Progenitor cell of endocrine pancreas (in vitro differentiated cells): ENCODE measurements at regions not wholly inside any gene's neighbourhood (a gene's known extent, or its start where the extent isn't known, plus 50 kb on each side); places are given as distances from the start of the nearest gene placed in this dataset.

Experiments
- DNase-seq: peaks from one replicate; pipeline ENCODE4 v3.0.0; 2021; ENCODE audit warnings: low spot score; ENCODE audit not compliant: unreplicated experiment
- H3K27ac Mint-ChIP-seq: 2 replicates; pipeline ENCODE4 v1.8.0; 2021; ENCODE audit warnings: mild to moderate bottlenecking, moderate library complexity, mixed read lengths
- H3K27me3 Mint-ChIP-seq: 2 replicates; pipeline ENCODE4 v1.8.0; 2021; ENCODE audit warnings: mixed read lengths
- H3K36me3 Mint-ChIP-seq: 2 replicates; pipeline ENCODE4 v1.8.0; 2022; ENCODE audit warnings: mixed read lengths; ENCODE audit not compliant: insufficient read depth
- H3K4me1 Mint-ChIP-seq: 2 replicates; pipeline ENCODE4 v1.8.0; 2021; ENCODE audit warnings: low read depth, mixed read lengths
- H3K4me3 Mint-ChIP-seq: 2 replicates; pipeline ENCODE4 v1.8.0; 2021; ENCODE audit warnings: low read depth, mild to moderate bottlenecking, moderate library complexity, mixed read lengths
- H3K9me3 Mint-ChIP-seq: 2 replicates; pipeline ENCODE4 v1.8.0; 2021; ENCODE audit warnings: low read depth, mixed read lengths
- TF ChIP-seq, protein P1 (sequence below): fragments of 200-600 bp; sonication (generic); IDR thresholded peaks from one replicate; pipeline ENCODE4 v1.5.0; 2021; ENCODE audit warnings: antibody characterized with exemption, mild to moderate bottlenecking; ENCODE audit not compliant: unreplicated experiment

DNA sequence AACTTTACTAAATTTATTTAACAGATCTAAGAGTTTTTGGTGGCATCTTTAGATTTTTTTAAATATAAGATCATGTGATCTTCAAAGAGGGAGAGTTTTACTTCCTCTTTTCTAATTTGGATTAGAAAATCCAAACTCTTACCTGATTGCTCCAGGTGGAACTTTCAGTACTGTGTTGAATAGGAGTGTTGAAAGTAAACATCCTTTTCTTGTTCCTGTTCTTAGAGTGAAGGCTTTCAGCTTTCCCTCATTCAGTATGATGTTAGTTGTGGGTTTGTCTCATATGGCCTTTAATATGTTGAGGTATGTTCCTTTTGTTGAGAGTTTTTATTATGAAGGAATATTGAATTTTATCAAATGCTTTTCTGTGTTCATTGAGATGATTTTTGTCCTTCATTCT is 650.0 kb upstream of the SGCD start:
- no peak for DNase-seq
- Mint-ChIP-seq H3K4me3 (no peak overlapping the region), H3K36me3 (no peaks in the 10 kb centered on the region), H3K9me3 (peaks cover 4% of the 10 kb centered on the region), H3K4me1 (no peaks in the 10 kb centered on the region), H3K27ac (no peak overlapping the region), H3K27me3 (peaks cover 5% of the 10 kb centered on the region)
- TF ChIP-seq, protein P1, sequence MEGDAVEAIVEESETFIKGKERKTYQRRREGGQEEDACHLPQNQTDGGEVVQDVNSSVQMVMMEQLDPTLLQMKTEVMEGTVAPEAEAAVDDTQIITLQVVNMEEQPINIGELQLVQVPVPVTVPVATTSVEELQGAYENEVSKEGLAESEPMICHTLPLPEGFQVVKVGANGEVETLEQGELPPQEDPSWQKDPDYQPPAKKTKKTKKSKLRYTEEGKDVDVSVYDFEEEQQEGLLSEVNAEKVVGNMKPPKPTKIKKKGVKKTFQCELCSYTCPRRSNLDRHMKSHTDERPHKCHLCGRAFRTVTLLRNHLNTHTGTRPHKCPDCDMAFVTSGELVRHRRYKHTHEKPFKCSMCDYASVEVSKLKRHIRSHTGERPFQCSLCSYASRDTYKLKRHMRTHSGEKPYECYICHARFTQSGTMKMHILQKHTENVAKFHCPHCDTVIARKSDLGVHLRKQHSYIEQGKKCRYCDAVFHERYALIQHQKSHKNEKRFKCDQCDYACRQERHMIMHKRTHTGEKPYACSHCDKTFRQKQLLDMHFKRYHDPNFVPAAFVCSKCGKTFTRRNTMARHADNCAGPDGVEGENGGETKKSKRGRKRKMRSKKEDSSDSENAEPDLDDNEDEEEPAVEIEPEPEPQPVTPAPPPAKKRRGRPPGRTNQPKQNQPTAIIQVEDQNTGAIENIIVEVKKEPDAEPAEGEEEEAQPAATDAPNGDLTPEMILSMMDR = no peak

DNA sequence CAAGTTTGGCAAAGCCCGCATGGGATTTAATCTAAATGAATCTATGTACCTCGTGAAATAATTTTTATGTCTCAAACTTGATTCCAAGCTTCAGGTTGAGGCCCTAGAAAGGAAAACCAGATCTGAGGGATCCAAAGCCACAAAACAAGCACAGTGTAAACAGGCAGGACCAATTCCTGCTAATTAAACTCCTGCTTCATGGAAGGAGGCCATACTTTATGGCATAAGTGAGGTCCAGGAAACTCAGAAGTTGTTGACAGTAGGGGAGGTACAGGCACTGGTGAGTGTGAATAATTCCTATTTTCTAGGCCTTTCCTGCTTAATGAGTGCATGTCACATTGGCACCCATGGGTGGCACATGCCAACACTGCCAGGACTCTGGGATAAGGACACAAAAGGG is 648.6 kb upstream of the SGCD start:
- H3K27ac Mint-ChIP-seq = no peak overlapping the region
- no peaks in the 10 kb centered on the region for H3K36me3 Mint-ChIP-seq
- H3K27me3 Mint-ChIP-seq = peaks cover 2% of the 10 kb centered on the region
- no peaks in the 10 kb centered on the region for H3K4me1 Mint-ChIP-seq
- H3K9me3 Mint-ChIP-seq = peaks cover 4% of the 10 kb centered on the region
- TF ChIP-seq, protein P1 = no peak
- DNase-seq = no peak
- H3K4me3 Mint-ChIP-seq = no peak overlapping the region

DNA sequence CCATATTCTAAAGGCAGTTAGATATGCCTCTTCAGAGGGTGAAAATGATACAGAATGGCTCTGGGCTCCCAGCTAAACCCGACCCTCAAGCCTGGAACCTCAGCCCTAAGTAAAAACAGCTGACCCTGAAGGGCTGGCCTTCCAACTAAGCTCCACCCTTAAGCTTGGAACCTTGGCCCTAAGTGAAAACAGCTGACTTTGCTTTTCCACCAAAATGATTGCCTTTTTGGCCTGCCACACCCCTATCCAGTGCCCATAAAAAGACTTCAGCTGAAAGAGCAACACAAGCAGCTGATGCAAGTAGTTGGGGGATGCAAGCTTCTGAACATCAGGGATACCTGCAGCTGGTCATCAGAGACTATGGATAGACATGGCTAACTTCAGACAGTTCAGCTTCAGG is 647.4 kb upstream of the SGCD start:
- Mint-ChIP-seq H3K4me3 (no peak overlapping the region), H3K27me3 (no peaks in the 10 kb centered on the region), H3K36me3 (no peaks in the 10 kb centered on the region), H3K9me3 (peaks cover 4% of the 10 kb centered on the region), H3K27ac (no peak overlapping the region), H3K4me1 (no peaks in the 10 kb centered on the region)
- no peak for DNase-seq
- TF ChIP-seq, protein P1 = no peak

DNA sequence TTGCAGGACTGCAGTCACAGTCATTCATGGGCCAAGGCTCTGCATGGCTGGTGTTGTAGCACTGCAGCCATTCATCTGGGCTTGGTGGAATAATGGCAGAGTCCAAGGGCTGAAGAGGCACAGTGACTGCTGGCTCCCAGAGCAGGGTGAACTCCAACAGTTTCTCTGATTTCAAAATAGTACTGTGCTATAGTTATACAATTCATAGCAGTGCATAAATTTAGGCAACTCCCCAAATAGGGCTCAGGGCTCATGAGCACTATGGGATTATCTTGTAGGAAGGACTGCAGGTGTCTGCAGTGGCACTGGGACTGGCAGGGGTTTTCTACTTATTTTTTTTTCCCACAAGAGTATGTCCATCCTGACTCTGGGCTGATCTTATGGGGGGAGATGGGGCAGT is 642.5 kb upstream of the SGCD start:
- no peaks in the 10 kb centered on the region for H3K36me3 Mint-ChIP-seq
- H3K4me1 Mint-ChIP-seq = no peaks in the 10 kb centered on the region
- no peaks in the 10 kb centered on the region for H3K9me3 Mint-ChIP-seq
- no peak overlapping the region for H3K27ac Mint-ChIP-seq
- no peak for DNase-seq
- TF ChIP-seq, protein P1 = no peak
- no peak overlapping the region for H3K4me3 Mint-ChIP-seq
- no peaks in the 10 kb centered on the region for H3K27me3 Mint-ChIP-seq

DNA sequence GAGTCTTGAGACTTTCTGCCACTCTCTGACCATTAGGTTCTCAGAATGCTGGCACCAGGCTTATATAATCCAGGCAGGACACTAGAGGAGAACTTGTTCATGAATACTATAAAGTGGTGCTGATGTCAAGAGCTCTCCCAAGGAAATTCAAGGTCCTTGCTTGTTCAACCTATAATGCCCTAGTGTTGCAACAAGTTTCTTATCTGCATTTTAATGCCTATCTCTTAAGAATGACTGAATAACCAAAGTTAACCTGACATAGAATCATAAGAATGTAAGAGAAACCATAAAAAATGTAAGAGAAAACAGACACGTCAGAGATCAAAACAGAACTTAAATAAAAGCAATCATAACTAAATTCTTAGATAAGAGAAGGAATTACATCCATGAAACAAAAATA is 640.8 kb upstream of the SGCD start:
- DNase-seq = no peak
- H3K27ac Mint-ChIP-seq = no peak overlapping the region
- H3K27me3 Mint-ChIP-seq = no peaks in the 10 kb centered on the region
- H3K9me3 Mint-ChIP-seq = no peaks in the 10 kb centered on the region
- no peak overlapping the region for H3K4me3 Mint-ChIP-seq
- TF ChIP-seq, protein P1 = no peak
- no peaks in the 10 kb centered on the region for H3K4me1 Mint-ChIP-seq
- no peaks in the 10 kb centered on the region for H3K36me3 Mint-ChIP-seq
